ENCODE measurements at regions not wholly inside any gene's neighbourhood (a gene's known extent, or its start where the extent isn't known, plus 50 kb on each side); places are given as distances from the start of the nearest gene placed in this dataset.
"Not testable (repeated sequence)": the region's sequence is repeated elsewhere in the genome, so short reads cannot be mapped to it uniquely, and the experiment has no call there.

DNA sequence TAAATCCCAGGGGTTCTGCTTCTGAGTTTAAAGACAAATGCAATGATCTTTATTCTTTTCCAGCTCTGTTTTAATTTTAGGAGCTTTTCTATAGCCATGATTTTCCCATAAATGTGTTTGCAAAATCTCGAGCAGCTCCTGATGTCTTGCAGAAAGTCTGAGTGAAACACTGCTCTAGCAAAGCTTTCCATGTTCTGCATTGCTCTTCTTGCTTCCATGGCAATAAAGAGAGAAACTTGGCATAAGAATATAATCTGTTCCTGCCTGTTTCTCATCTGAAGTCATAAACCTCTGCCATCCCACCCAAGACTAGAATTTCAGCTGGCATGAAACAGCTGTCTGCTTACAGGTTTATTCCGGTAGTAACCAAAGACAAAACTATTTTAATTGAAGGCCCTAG is 254.5 kb downstream of the SPRY1 start:
- H3K27me3 ChIP-seq (ENCODE audit: low read depth), result no peaks in the 10 kb centered on the region
- no peaks in the 10 kb centered on the region for H3K9me3 ChIP-seq (replicated peaks)
- intact Hi-C loops (cut with micrococcal nuclease), result loop anchor here (10.0 kb wide), 1 partner anchor 526 kb away; no protein-coding TSS in a partner anchor
- H3K27ac ChIP-seq (replicated peaks), result peak overlapping the region; percentile 70
- peak overlapping the region; percentile 8 for H3K4me3 ChIP-seq
- peaks cover 33% of the 10 kb centered on the region for H3K4me1 ChIP-seq
- no peak for DNase-seq
- TF ChIP-seq, protein P1, sequence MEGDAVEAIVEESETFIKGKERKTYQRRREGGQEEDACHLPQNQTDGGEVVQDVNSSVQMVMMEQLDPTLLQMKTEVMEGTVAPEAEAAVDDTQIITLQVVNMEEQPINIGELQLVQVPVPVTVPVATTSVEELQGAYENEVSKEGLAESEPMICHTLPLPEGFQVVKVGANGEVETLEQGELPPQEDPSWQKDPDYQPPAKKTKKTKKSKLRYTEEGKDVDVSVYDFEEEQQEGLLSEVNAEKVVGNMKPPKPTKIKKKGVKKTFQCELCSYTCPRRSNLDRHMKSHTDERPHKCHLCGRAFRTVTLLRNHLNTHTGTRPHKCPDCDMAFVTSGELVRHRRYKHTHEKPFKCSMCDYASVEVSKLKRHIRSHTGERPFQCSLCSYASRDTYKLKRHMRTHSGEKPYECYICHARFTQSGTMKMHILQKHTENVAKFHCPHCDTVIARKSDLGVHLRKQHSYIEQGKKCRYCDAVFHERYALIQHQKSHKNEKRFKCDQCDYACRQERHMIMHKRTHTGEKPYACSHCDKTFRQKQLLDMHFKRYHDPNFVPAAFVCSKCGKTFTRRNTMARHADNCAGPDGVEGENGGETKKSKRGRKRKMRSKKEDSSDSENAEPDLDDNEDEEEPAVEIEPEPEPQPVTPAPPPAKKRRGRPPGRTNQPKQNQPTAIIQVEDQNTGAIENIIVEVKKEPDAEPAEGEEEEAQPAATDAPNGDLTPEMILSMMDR (IDR thresholded peaks at IDR 0.05; ENCODE audit: borderline replicate concordance), result no peak
- H3K36me3 ChIP-seq, result no peaks in the 10 kb centered on the region

DNA sequence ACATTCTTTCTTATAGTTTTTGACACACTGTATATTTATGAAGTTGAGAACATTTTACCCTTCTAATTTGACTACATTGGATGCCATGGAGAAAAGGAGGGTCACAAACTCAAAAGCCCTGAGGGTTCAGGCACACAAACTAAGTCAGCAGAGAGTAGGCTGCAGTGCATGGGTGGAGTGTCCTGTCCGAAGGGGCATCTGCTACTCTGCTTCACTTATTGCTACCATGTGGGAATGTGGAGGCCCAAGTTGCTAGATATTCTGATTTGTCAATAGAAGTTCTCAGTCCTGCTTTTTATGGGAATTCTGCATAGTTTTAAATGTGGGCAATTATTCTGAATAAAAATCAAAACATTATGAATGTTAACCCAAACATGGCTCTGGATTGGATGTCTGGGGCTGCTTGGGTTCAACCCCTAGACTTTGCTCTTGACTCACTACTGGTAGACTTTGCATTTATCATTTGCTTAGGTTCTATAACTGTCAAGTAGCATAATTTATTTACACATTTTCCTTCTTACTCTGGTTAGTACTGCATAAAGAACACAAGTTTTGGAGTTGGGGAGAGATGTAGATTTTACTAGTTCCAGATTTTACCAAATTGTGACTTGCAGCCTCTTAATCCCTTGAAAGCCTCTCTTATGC is 255.1 kb downstream of the SPRY1 start:
- Histone ChIP-seq H3K36me3 (peaks cover 4% of the 10 kb centered on the region), H3K27ac (replicated peaks) (peak overlapping the region; percentile 70), H3K9me3 (replicated peaks) (no peaks in the 10 kb centered on the region), H3K4me3 (no peak overlapping the region), H3K4me1 (peaks cover 33% of the 10 kb centered on the region), H3K27me3 (ENCODE audit: low read depth) (no peaks in the 10 kb centered on the region)
- intact Hi-C loops (cut with micrococcal nuclease), result loop anchor here (10.0 kb wide), 1 partner anchor 527 kb away; no protein-coding TSS in a partner anchor
- no peak for DNase-seq
- TF ChIP-seq, protein P1 (IDR thresholded peaks at IDR 0.05; ENCODE audit: borderline replicate concordance), result no peak

DNA sequence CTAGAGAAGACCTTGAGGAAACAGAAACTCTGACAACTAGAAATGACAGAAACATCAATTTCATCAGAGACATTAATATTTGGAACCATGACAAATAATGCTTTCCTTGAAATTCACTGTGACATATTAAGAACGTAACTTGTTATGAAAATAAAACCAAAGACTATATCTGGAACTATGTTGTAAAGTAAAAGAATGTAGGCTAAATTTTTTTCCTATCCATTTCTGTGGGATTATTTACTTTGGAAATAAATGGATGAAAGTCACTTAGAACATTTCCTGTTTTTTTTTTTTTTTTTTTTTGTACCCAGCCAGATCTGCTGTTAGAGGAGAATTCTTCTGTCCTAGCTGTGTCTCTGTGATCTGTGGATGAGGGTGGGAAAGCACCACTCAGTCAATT is 255.9 kb downstream of the SPRY1 start:
- no peak for DNase-seq
- H3K27ac ChIP-seq (replicated peaks), result peak overlapping the region; percentile 70
- intact Hi-C loops (cut with micrococcal nuclease), result loop anchor here (10.0 kb wide), 1 partner anchor 528 kb away; no protein-coding TSS in a partner anchor
- no peaks in the 10 kb centered on the region for H3K27me3 ChIP-seq (ENCODE audit: low read depth)
- peaks cover 6% of the 10 kb centered on the region for H3K36me3 ChIP-seq
- no peak overlapping the region for H3K4me3 ChIP-seq
- peaks cover 33% of the 10 kb centered on the region for H3K4me1 ChIP-seq
- no peaks in the 10 kb centered on the region for H3K9me3 ChIP-seq (replicated peaks)
- TF ChIP-seq, protein P1 (IDR thresholded peaks at IDR 0.05; ENCODE audit: borderline replicate concordance), result no peak

DNA sequence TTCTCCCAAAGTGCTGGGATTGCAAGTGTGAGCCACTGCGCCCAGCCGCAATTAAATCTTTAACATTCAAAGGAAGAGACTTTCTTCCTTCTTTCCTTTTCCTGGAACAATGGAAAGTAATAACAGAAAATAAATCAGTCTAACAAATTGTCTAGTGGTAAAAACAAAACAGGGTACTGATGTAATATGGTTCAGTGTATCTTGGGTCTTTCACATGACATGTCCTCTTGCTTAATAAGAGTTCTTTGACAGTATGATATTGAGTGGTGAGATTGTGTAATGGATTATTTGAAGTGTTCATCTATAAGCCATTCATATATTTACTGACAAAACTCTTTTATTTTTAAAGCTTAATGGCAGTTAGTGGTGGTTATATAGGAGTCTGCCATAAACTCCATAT is 256.6 kb downstream of the SPRY1 start:
- H3K36me3 ChIP-seq, result peaks cover 6% of the 10 kb centered on the region
- no peak for DNase-seq
- peak overlapping the region; percentile 70 for H3K27ac ChIP-seq (replicated peaks)
- no peak overlapping the region for H3K4me3 ChIP-seq
- no peaks in the 10 kb centered on the region for H3K27me3 ChIP-seq (ENCODE audit: low read depth)
- intact Hi-C loops (cut with micrococcal nuclease), result loop anchor here (10.0 kb wide), 1 partner anchor 528 kb away; no protein-coding TSS in a partner anchor
- no peaks in the 10 kb centered on the region for H3K9me3 ChIP-seq (replicated peaks)
- peaks cover 33% of the 10 kb centered on the region for H3K4me1 ChIP-seq
- TF ChIP-seq, protein P1 (IDR thresholded peaks at IDR 0.05; ENCODE audit: borderline replicate concordance), result no peak

DNA sequence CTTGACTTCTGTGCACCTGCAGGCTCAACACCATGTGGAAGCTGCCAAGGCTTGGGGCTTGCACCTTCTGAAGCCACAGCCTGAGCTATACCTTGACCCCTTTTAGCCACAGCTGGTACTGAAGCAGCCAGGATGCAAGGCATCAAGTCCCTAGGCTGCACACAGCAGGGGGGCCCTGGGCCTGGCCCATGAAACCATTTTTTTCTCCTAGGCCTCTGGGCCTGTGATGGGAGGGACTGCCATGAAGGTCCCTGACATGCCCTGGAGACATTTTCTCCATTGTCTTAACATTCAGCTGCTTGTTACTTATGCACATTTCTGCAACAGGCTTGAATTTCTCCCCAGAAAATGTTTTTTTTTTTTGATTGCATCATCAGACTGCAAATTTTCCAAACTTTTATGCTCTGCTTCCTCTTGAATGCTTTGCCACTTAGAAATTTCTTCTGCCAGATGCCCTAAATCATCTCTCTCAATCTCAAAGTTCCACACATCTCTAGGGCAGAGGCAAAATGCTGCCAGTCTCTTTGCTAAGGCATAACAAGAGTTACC is 260.2 kb downstream of the SPRY1 start:
- H3K4me3 ChIP-seq; H3K27ac ChIP-seq (replicated peaks); H3K27me3 ChIP-seq (ENCODE audit: low read depth); H3K9me3 ChIP-seq (replicated peaks); DNase-seq; H3K36me3 ChIP-seq; H3K4me1 ChIP-seq: not testable (repeated sequence)
- intact Hi-C loops (cut with micrococcal nuclease), result loop anchor here (10.0 kb wide), 1 partner anchor 532 kb away; no protein-coding TSS in a partner anchor

DNA sequence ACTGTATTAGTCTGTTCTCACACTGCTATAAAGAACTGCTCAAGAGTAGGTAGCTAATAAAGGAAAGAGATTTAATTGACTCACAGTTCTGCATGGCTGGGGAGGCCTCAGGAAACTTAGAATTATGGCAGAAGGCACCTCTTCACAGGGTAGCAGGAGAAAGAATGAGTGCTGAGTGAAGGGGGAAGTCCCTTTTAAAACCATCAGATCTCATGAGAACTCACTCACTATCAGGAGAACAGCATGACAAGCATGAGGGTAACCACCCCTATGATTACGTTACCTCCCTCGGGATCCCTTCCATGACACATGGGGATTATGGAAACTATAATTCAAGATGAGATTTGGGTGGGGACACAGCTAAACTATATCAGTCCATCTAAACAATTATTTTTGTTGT is 261.0 kb downstream of the SPRY1 start:
- not testable (repeated sequence) for H3K4me1 ChIP-seq; H3K27me3 ChIP-seq (ENCODE audit: low read depth); H3K4me3 ChIP-seq; H3K9me3 ChIP-seq (replicated peaks); H3K36me3 ChIP-seq; H3K27ac ChIP-seq (replicated peaks); DNase-seq
- intact Hi-C loops (cut with micrococcal nuclease), result loop anchor here (10.0 kb wide), 1 partner anchor 533 kb away; no protein-coding TSS in a partner anchor

Data from left ventricle myocardium inferior (tissue), 1 donor.